Tibial artery (tissue), 4 donors: ENCODE measurements at regions not wholly inside any gene's neighbourhood (a gene's known extent, or its start where the extent isn't known, plus 50 kb on each side); places are given as distances from the start of the nearest gene placed in this dataset.

Experiments used
- DNase-seq, 2 donors: peaks; one replicate each; pipeline ENCODE4 v3.0.0-alpha.2; 2019
- H3K27ac ChIP-seq, 2 donors: fragments of 200-600 bp; sonication (generic) in 1 of 2; 1 replicate in 1 of 2; 2 replicates in 1 of 2; pipeline ENCODE4 v1.5.1; 2018 to 2019; ENCODE audit warnings: mild to moderate bottlenecking in 1 of 2
- H3K27me3 ChIP-seq, 2 donors: fragments of 200-600 bp; sonication (generic) in 1 of 2; one replicate each; pipeline versions ENCODE4 v1.5.1 to v1.6.0; 2016 to 2019
- H3K36me3 ChIP-seq, 3 donors: fragments of 200-600 bp; sonication (generic) in 2 of 3; one replicate each; pipeline ENCODE4 v1.5.1; 2016 to 2019; ENCODE audit warnings: mild to moderate bottlenecking in 2 of 3
- H3K4me1 ChIP-seq, 4 donors: fragments of 200-600 bp; sonication (generic) in 2 of 4; 1 replicate in 3 of 4; 2 replicates in 1 of 4; pipeline ENCODE4 v1.5.1; 2016 to 2019
- H3K4me3 ChIP-seq, 2 donors: fragments of 200-600 bp; sonication (generic) in 1 of 2; 1 replicate in 1 of 2; 2 replicates in 1 of 2; pipeline ENCODE4 v1.5.1; 2018 to 2019; ENCODE audit warnings: mild to moderate bottlenecking in 2 of 2
- H3K9me3 ChIP-seq, 3 donors: fragments of 200-600 bp; sonication (generic) in 1 of 3; one replicate each; pipeline ENCODE4 v1.5.1; 2016 to 2019
- CTCF ChIP-seq, 2 experiments: fragments of 200-600 bp in 1 of 2; fragments of 450-650 bp in 1 of 2; IDR thresholded peaks; one replicate each; pipeline ENCODE4 v1.5.1; 2017 to 2019; ENCODE audit warnings: antibody characterized with exemption in 2 of 2, mild to moderate bottlenecking in 1 of 2, moderate library complexity in 1 of 2
- intact Hi-C: fragments of 100-400 bp; cut with DNase I; formaldehyde crosslinking; loops from one replicate; pipeline ENCODE4 v1.15.0; 2023; ENCODE audit warnings: low total_unique reads

- H3K4me3 ChIP-seq: no peak overlapping the region
- TF ChIP-seq CTCF (IDR thresholded peaks at IDR 0.05): no peak
- no peaks in the 10 kb centered on the region for H3K27me3 ChIP-seq
- H3K4me1 ChIP-seq: no peaks in the 10 kb centered on the region
- no peak for DNase-seq
- peaks cover 0 to 10% (median 8%) of the 10 kb centered on the region in 3 donors for H3K9me3 ChIP-seq
- H3K27ac ChIP-seq: no peak overlapping the region
- H3K36me3 ChIP-seq: no peaks in the 10 kb centered on the region
- intact Hi-C loops: no loop called here
These were observed 727.6 kb upstream of the TMEM132C start for GRCh38 chr12:127539226-127539858.

DNA sequence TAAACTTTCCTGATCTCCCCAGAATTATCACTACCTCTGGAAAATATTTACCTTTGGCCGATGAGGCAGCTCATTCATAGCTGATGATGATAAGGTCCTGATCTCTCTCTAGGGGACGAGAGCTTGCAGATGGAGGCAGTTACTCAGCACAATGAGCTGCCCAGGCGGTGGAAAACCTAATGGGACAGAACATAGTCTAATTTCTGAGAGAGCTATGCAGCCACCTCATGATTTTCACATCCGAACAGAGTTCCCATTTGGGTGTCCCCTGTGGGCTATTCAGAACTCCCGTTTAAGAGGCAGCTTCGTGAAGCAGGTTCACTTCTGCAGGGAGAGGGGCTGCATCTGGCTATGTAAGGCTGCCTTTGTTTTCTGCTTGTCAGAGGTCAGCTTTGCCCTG, 724.6 kb upstream of the TMEM132C start:
- H3K36me3 ChIP-seq: no peaks in the 10 kb centered on the region

DNA sequence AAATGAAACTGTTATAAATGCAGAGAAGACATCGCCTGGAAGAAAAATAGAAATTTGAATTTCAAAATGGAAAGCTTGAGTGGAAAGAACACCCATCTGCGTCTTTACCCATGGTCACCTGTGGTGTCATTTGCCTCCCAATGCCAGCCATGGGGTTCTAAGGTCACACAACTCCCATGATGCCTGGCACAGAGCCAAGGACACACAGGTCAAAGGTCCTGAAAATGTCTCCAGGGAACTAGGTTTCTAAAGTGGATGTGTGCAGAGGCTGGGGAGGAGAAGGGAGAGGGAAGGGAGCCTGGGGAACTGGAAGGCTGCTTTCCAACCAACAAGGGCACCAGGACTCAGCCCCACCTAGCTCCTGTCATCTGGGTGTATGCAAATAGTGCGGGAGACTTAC, 724.0 kb upstream of the TMEM132C start:
- no peaks in the 10 kb centered on the region for H3K36me3 ChIP-seq
- TF ChIP-seq CTCF (IDR thresholded peaks at IDR 0.05): no peak
- DNase-seq: no peak
- no peak overlapping the region for H3K4me3 ChIP-seq
- intact Hi-C loops: no loop called here
- H3K27me3 ChIP-seq: no peaks in the 10 kb centered on the region
- H3K4me1 ChIP-seq: no peaks in the 10 kb centered on the region
- no peak overlapping the region for H3K27ac ChIP-seq
- no peaks in the 10 kb centered on the region for H3K9me3 ChIP-seq

More for the DNA sequence above, 724.6 kb upstream of the TMEM132C start:
- no peaks in the 10 kb centered on the region for H3K27me3 ChIP-seq
- H3K4me1 ChIP-seq: no peaks in the 10 kb centered on the region
- TF ChIP-seq CTCF (IDR thresholded peaks at IDR 0.05): no peak
- no peaks in the 10 kb centered on the region for H3K9me3 ChIP-seq
- no peak for DNase-seq
- intact Hi-C loops: no loop called here
- no peak overlapping the region for H3K27ac ChIP-seq
- H3K4me3 ChIP-seq: no peak overlapping the region

GRCh38 chr12:127546721-127547505, 720.1 kb upstream of the TMEM132C start:
- Histone ChIP-seq H3K4me3 (no peak overlapping the region), H3K36me3 (no peaks in the 10 kb centered on the region), H3K27me3 (no peaks in the 10 kb centered on the region), H3K4me1 (no peaks in the 10 kb centered on the region), H3K9me3 (no peaks in the 10 kb centered on the region), H3K27ac (no peak overlapping the region)
- no peak for TF ChIP-seq CTCF (IDR thresholded peaks at IDR 0.05)
- intact Hi-C loops: no loop called here
- no peak for DNase-seq

DNA sequence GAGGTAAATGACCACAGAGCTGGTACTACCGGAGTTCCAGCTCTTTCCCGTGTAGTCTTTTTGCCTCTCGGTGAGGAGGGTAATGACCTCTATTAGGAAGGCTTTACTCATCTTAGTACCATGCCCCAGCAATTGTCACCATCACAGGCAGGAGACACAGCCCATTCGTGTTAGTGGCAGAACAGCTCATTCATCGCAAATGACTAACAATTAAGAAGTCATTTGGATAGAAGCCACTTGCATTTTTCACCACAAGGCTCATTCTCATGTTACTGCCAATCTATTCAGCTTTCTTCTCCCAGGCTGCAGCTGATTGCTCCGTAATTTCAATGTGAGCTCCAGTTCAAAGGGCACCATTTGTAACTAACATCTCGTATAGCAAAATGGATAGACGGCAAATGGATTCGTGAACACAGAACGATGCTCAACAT, 718.8 kb upstream of the TMEM132C start:
- no peak overlapping the region for H3K4me3 ChIP-seq
- H3K4me1 ChIP-seq: no peaks in the 10 kb centered on the region
- no peak for TF ChIP-seq CTCF (IDR thresholded peaks at IDR 0.05)
- no peak for DNase-seq
- H3K9me3 ChIP-seq: no peaks in the 10 kb centered on the region
- no peaks in the 10 kb centered on the region for H3K27me3 ChIP-seq
- no peaks in the 10 kb centered on the region for H3K36me3 ChIP-seq
- intact Hi-C loops: no loop called here
- H3K27ac ChIP-seq: no peak overlapping the region
